Caco-2 (cell line): ENCODE measurements at regions not wholly inside any gene's neighbourhood (a gene's known extent, or its start where the extent isn't known, plus 50 kb on each side); places are given as distances from the start of the nearest gene placed in this dataset.

Source experiments
- BruUV-seq: library from RNA; stranded (reverse); fragments of 400-500 nt; replicated peaks from 2 replicates; lab custom pipeline; 2021; lab: Mats Ljungman, UMichigan
- CTCF ChIA-PET: fragments of 300-600 bp; sonication (Branson Sonifier 250); formaldehyde crosslinking; loops from one replicate; lab custom pipeline; 2022; ENCODE audit warnings: antibody characterized with exemption; lab: Charles Lee
- POLR2A ChIA-PET: fragments of 300-600 bp; sonication (Branson Sonifier 250); formaldehyde crosslinking; loops from one replicate; lab custom pipeline; 2022; ENCODE audit warnings: antibody characterized with exemption; lab: Charles Lee
- DNase-seq, 2 experiments: peaks; one replicate each; pipeline versions ENCODE4 v3.0.0 to v3.0.0-alpha.2; 2020 to 2022
- H3K27me3 ChIP-seq: replicated peaks from 2 replicates; pipeline ENCODE4 v1.6.0; 2011; ENCODE audit warnings: low read length; ENCODE audit not compliant: control insufficient read depth, insufficient read depth
- H3K36me3 ChIP-seq: 2 replicates; pipeline ENCODE4 v1.5.1; 2011; ENCODE audit warnings: low read length; ENCODE audit not compliant: control insufficient read depth, insufficient read depth
- H3K4me1 ChIP-seq: fragments of 250-450 bp; sonication (Bioruptor Pico); 2 replicates; pipeline ENCODE4 v1.5.1; 2020; ENCODE audit warnings: mild to moderate bottlenecking
- H3K4me3 ChIP-seq: 2 replicates; pipeline ENCODE4 v1.5.1; 2011; ENCODE audit warnings: low read depth, mild to moderate bottlenecking, control low read depth, low read length
- H3K9me3 ChIP-seq: fragments of 250-450 bp; sonication (Bioruptor Pico); 2 replicates; pipeline ENCODE4 v1.5.1; 2020; ENCODE audit warnings: mild to moderate bottlenecking, moderate library complexity
- H3K27ac Mint-ChIP-seq: one replicate; pipeline ENCODE4 v1.8.0; 2022; ENCODE audit warnings: mixed read lengths; ENCODE audit not compliant: unreplicated experiment
- H3K27me3 Mint-ChIP-seq: one replicate; pipeline ENCODE4 v1.8.0; 2022; ENCODE audit warnings: mixed read lengths; ENCODE audit not compliant: insufficient read depth, unreplicated experiment
- H3K36me3 Mint-ChIP-seq: one replicate; pipeline ENCODE4 v1.8.0; 2022; ENCODE audit warnings: mild to moderate bottlenecking, mixed read lengths; ENCODE audit not compliant: insufficient read depth, unreplicated experiment
- H3K4me1 Mint-ChIP-seq: one replicate; pipeline ENCODE4 v1.8.0; 2022; ENCODE audit warnings: low read depth, mixed read lengths; ENCODE audit not compliant: unreplicated experiment
- H3K4me3 Mint-ChIP-seq: one replicate; pipeline ENCODE4 v1.8.0; 2022; ENCODE audit warnings: mild to moderate bottlenecking, moderate library complexity, mixed read lengths; ENCODE audit not compliant: unreplicated experiment
- H3K9me3 Mint-ChIP-seq: one replicate; pipeline ENCODE4 v1.8.0; 2022; ENCODE audit warnings: mixed read lengths; ENCODE audit not compliant: unreplicated experiment
- intact Hi-C: fragments of 100-400 bp; cut with micrococcal nuclease; formaldehyde crosslinking; loops from one replicate; pipeline ENCODE4 v1.10.0; 2022; ENCODE audit not compliant: unreplicated experiment
- TF ChIP-seq, protein P1 (sequence below), 2 experiments: fragments of 200-600 bp in 1 of 2; IDR thresholded peaks; 1 replicate in 1 of 2; 2 replicates in 1 of 2; pipeline versions ENCODE4 v1.5.1 to v1.8.0; 2011 to 2022; ENCODE audit warnings: antibody characterized with exemption in 1 of 2, control low read depth in 1 of 2, inconsistent platforms in 1 of 2, low read depth in 1 of 2, low read length in 1 of 2, mild to moderate bottlenecking in 1 of 2, moderate library complexity in 1 of 2; ENCODE audit not compliant: insufficient read depth in 1 of 2, severe bottlenecking in 1 of 2, unreplicated experiment in 1 of 2

DNA sequence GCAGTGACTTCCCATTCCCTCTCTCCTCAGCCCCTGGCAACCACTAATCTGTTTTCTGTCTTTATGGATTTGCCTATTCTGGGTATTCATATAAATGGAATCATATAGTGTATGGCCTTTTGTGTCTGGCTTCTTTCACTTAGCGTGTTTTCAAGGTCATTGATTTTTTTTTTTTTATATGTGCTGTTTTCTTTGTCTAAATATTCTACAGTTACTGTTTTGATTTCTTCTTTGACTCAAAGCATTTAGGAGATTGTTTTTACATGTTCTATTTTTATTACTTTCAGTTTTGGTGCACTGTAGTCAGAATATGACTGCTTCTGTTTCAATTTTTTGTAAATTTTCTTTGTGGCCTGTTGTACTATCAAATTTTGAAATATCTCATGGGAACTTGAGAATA lies 71.9 kb upstream of the RNU6-1 start:
- CTCF ChIA-PET = no interaction called here

GRCh38 chr15:67914028-67914427 lies 74.2 kb upstream of the RNU6-1 start:
- Histone ChIP-seq H3K4me3 (no peak overlapping the region), H3K36me3 (no peaks in the 10 kb centered on the region), H3K4me1 (peaks cover 55% of the 10 kb centered on the region), H3K27me3 (no peaks in the 10 kb centered on the region), H3K9me3 (peaks cover 11% of the 10 kb centered on the region)
- ChIA-PET POLR2A (interaction anchor here (1.1 kb wide), 2 partner anchors 29 to 48 kb away, joined by 4 to 6 read pairs; no protein-coding TSS in a partner anchor), CTCF (interaction anchor here (0.9 to 2.4 kb wide), 5 partner anchors 34 to 54 kb away, joined by 3 to 11 read pairs (median 4); no protein-coding TSS in a partner anchor)
- Mint-ChIP-seq H3K9me3 (no peaks in the 10 kb centered on the region), H3K27me3 (no peaks in the 10 kb centered on the region), H3K27ac (peak overlapping the region; percentile 72), H3K4me1 (peaks cover 34% of the 10 kb centered on the region), H3K4me3 (peak overlapping the region; percentile 64), H3K36me3 (peaks cover 6% of the 10 kb centered on the region)
- TF ChIP-seq, protein P1, sequence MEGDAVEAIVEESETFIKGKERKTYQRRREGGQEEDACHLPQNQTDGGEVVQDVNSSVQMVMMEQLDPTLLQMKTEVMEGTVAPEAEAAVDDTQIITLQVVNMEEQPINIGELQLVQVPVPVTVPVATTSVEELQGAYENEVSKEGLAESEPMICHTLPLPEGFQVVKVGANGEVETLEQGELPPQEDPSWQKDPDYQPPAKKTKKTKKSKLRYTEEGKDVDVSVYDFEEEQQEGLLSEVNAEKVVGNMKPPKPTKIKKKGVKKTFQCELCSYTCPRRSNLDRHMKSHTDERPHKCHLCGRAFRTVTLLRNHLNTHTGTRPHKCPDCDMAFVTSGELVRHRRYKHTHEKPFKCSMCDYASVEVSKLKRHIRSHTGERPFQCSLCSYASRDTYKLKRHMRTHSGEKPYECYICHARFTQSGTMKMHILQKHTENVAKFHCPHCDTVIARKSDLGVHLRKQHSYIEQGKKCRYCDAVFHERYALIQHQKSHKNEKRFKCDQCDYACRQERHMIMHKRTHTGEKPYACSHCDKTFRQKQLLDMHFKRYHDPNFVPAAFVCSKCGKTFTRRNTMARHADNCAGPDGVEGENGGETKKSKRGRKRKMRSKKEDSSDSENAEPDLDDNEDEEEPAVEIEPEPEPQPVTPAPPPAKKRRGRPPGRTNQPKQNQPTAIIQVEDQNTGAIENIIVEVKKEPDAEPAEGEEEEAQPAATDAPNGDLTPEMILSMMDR (IDR thresholded peaks at IDR 0.05; ENCODE audit: insufficient read depth in 1 of 2, low read depth in 1 of 2, low read length in 1 of 2, severe bottlenecking in 1 of 2, unreplicated experiment in 1 of 2) = no peak
- DNase-seq = no peak
- intact Hi-C loops = loop anchor here (2.0 kb wide), 1 partner anchor 51 kb away; no protein-coding TSS in a partner anchor
- no TSS peak for BruUV-seq

More for the DNA sequence above, 71.9 kb upstream of the RNU6-1 start:
- Histone ChIP-seq H3K4me3 (no peak overlapping the region), H3K36me3 (no peaks in the 10 kb centered on the region), H3K27me3 (no peaks in the 10 kb centered on the region), H3K4me1 (peaks cover 33% of the 10 kb centered on the region), H3K9me3 (peaks cover 14% of the 10 kb centered on the region)
- H3K4me3 Mint-ChIP-seq = no peak overlapping the region
- TF ChIP-seq, protein P1 (IDR thresholded peaks at IDR 0.05; ENCODE audit: insufficient read depth in 1 of 2, low read depth in 1 of 2, low read length in 1 of 2, severe bottlenecking in 1 of 2, unreplicated experiment in 1 of 2) = no peak
- no peaks in the 10 kb centered on the region for H3K9me3 Mint-ChIP-seq
- no peaks in the 10 kb centered on the region for H3K27me3 Mint-ChIP-seq
- POLR2A ChIA-PET = no interaction called here
- H3K27ac Mint-ChIP-seq = no peak overlapping the region
- H3K36me3 Mint-ChIP-seq = peaks cover 6% of the 10 kb centered on the region
- no TSS peak for BruUV-seq
- intact Hi-C loops = no loop called here
- DNase-seq = no peak
- peaks cover 25% of the 10 kb centered on the region for H3K4me1 Mint-ChIP-seq

- Histone ChIP-seq H3K4me1 (peaks cover 55% of the 10 kb centered on the region), H3K4me3 (peak overlapping the region; percentile 14), H3K9me3 (peaks cover 9% of the 10 kb centered on the region), H3K36me3 (no peaks in the 10 kb centered on the region), H3K27me3 (no peaks in the 10 kb centered on the region)
- ChIA-PET CTCF (interaction anchor here (0.7 to 2.4 kb wide), 9 partner anchors 31 to 240 kb away, joined by 3 to 11 read pairs (median 5); partner anchors contain the start of gene PIAS1), POLR2A (interaction anchor here (1.1 to 3.8 kb wide), 7 partner anchors 12 to 139 kb away, joined by 3 to 24 read pairs (median 6); partner anchors contain the start of gene PIAS1)
- Mint-ChIP-seq H3K9me3 (no peaks in the 10 kb centered on the region), H3K27ac (peak overlapping the region; percentile 72), H3K4me1 (peaks cover 37% of the 10 kb centered on the region), H3K4me3 (peak overlapping the region; percentile 64), H3K36me3 (peaks cover 6% of the 10 kb centered on the region), H3K27me3 (no peaks in the 10 kb centered on the region)
- TSS peak; percentile 83 for BruUV-seq
- intact Hi-C loops = loop anchor here (1.0 to 2.0 kb wide), 5 partner anchors 30 to 140 kb away; partner anchors contain the start of gene PIAS1
- DNase-seq = peak; percentile 74
- TF ChIP-seq, protein P1 (IDR thresholded peaks at IDR 0.05; ENCODE audit: insufficient read depth in 1 of 2, low read depth in 1 of 2, low read length in 1 of 2, severe bottlenecking in 1 of 2, unreplicated experiment in 1 of 2) = no peak
Measured at GRCh38 chr15:67914537-67915460, 75.0 kb upstream of the RNU6-1 start.
